Esophagus mucosa (tissue), 1 donor: ENCODE measurements at regions not wholly inside any gene's neighbourhood (a gene's known extent, or its start where the extent isn't known, plus 50 kb on each side); places are given as distances from the start of the nearest gene placed in this dataset.
"Not testable (repeated sequence)": the region's sequence is repeated elsewhere in the genome, so short reads cannot be mapped to it uniquely, and the experiment has no call there.

Experiments used
- ATAC-seq: fragments of 200-7000 bp; cut with Tn5 transposase; one replicate; pipeline ENCODE4 v1.9.1; 2020
- donor health status: DM: yes; HTN: yes; CAD: no.

GRCh38 chr9:7739595-7739994, 60.0 kb downstream of the DMAC1 start:
- no peak for ATAC-seq

GRCh38 chr9:7735311-7735710, 64.3 kb downstream of the DMAC1 start:
- ATAC-seq = no peak

- no peak for ATAC-seq
Measured at GRCh38 chr9:7730164-7730445, 69.5 kb downstream of the DMAC1 start.

- ATAC-seq = no peak
Measured at GRCh38 chr9:7729371-7730163, 70.0 kb downstream of the DMAC1 start.

- ATAC-seq = no peak
Measured at GRCh38 chr9:7721291-7721690, 78.3 kb downstream of the DMAC1 start.

- ATAC-seq = not testable (repeated sequence)
Measured at GRCh38 chr9:7713088-7713487, 86.5 kb downstream of the DMAC1 start.

- ATAC-seq = no peak
Measured at GRCh38 chr9:7710686-7711085, 88.9 kb downstream of the DMAC1 start.

GRCh38 chr9:7707934-7708333, 91.6 kb downstream of the DMAC1 start:
- ATAC-seq = no peak

GRCh38 chr9:7704543-7704942, 95.0 kb downstream of the DMAC1 start:
- no peak for ATAC-seq

- no peak for ATAC-seq
Measured at GRCh38 chr9:7691909-7692308, 107.7 kb downstream of the DMAC1 start.

- ATAC-seq = no peak
Measured at GRCh38 chr9:7690014-7690413, 109.6 kb downstream of the DMAC1 start.

- ATAC-seq = no peak
Measured at GRCh38 chr9:7688626-7689025, 111.0 kb downstream of the DMAC1 start.

- no peak for ATAC-seq
Measured at GRCh38 chr9:7676609-7677156, 122.9 kb downstream of the DMAC1 start.

GRCh38 chr9:7671847-7672246, 127.7 kb downstream of the DMAC1 start:
- peak; percentile 71 for ATAC-seq

- ATAC-seq = no peak
Measured at GRCh38 chr9:7668541-7668940, 131.0 kb downstream of the DMAC1 start.

- ATAC-seq = no peak
Measured at GRCh38 chr9:7665874-7666273, 133.7 kb downstream of the DMAC1 start.

- ATAC-seq = no peak
Measured at GRCh38 chr9:7659766-7660165, 139.8 kb downstream of the DMAC1 start.

GRCh38 chr9:7656636-7657035, 142.9 kb downstream of the DMAC1 start:
- ATAC-seq = no peak

- ATAC-seq = no peak
Measured at GRCh38 chr9:7653262-7653661, 146.3 kb downstream of the DMAC1 start.

GRCh38 chr9:7640231-7640630, 159.3 kb downstream of the DMAC1 start:
- no peak for ATAC-seq

GRCh38 chr9:7639471-7639870, 160.1 kb downstream of the DMAC1 start:
- ATAC-seq = no peak

GRCh38 chr9:7636838-7637467, 162.6 kb downstream of the DMAC1 start:
- no peak for ATAC-seq

- ATAC-seq = no peak
Measured at GRCh38 chr9:7636309-7636708, 163.3 kb downstream of the DMAC1 start.

- ATAC-seq = not testable (repeated sequence)
Measured at GRCh38 chr9:7626571-7627029, 173.0 kb downstream of the DMAC1 start.
